AG10803 (cell line): ENCODE measurements at regions not wholly inside any gene's neighbourhood (a gene's known extent, or its start where the extent isn't known, plus 50 kb on each side); places are given as distances from the start of the nearest gene placed in this dataset.

Experiments
- DNase-seq: peaks from one replicate; pipeline ENCODE4 v3.0.0; 2010; ENCODE audit warnings: low read depth
- H3K4me3 ChIP-seq: 2 replicates; pipeline ENCODE4 v1.5.1; 2011; ENCODE audit warnings: mild to moderate bottlenecking, low read length, control low read depth
- TF ChIP-seq, protein P1 (sequence below): conservative IDR thresholded peaks from 2 replicates; pipeline ENCODE4 v1.5.1; 2011; ENCODE audit warnings: mild to moderate bottlenecking, low read length, control low read depth, inconsistent platforms

DNA sequence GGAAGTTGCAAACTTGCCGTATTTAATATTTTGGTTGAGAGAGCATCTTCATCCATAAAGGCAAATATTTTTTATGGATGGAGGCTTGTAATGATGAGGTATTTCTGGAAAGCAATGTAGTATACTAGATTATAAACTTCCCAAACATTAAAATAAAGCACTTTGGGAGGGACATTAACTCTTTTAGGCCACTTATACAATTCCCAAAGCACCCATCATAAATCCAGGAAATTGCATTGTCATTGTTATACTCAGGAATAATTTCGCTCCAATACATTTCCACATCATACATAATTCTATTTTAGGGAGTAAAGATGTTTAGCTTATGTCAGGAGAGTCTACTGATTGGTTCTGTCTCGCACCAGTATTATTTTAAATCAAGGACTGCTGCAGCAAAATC is 212.7 kb upstream of the MKI67 start:
- DNase-seq, result no peak
- TF ChIP-seq, protein P1, sequence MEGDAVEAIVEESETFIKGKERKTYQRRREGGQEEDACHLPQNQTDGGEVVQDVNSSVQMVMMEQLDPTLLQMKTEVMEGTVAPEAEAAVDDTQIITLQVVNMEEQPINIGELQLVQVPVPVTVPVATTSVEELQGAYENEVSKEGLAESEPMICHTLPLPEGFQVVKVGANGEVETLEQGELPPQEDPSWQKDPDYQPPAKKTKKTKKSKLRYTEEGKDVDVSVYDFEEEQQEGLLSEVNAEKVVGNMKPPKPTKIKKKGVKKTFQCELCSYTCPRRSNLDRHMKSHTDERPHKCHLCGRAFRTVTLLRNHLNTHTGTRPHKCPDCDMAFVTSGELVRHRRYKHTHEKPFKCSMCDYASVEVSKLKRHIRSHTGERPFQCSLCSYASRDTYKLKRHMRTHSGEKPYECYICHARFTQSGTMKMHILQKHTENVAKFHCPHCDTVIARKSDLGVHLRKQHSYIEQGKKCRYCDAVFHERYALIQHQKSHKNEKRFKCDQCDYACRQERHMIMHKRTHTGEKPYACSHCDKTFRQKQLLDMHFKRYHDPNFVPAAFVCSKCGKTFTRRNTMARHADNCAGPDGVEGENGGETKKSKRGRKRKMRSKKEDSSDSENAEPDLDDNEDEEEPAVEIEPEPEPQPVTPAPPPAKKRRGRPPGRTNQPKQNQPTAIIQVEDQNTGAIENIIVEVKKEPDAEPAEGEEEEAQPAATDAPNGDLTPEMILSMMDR, result no peak

DNA sequence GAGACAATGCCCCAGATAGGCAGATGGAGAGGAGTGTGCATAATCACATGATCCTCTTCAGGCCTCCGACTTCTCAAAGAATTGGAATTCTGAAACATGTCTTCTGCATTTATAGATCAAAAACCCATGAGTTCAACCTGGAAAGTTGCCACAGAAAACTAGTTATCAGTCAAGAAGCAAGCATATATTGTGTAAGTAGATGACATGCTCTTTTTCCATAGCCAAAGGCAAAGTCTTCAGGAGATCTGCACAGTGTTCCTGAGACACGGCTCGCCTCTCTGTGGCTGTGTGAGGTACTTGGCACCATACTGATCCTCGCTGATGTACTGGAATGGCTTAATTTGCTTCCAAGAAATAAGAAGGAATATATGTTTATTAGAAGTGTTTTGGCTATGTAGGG is 213.5 kb upstream of the MKI67 start:
- H3K4me3 ChIP-seq, result no peak overlapping the region
- no peak for DNase-seq
- TF ChIP-seq, protein P1, result no peak

More for the DNA sequence above, 212.7 kb upstream of the MKI67 start:
- H3K4me3 ChIP-seq, result no peak overlapping the region

DNA sequence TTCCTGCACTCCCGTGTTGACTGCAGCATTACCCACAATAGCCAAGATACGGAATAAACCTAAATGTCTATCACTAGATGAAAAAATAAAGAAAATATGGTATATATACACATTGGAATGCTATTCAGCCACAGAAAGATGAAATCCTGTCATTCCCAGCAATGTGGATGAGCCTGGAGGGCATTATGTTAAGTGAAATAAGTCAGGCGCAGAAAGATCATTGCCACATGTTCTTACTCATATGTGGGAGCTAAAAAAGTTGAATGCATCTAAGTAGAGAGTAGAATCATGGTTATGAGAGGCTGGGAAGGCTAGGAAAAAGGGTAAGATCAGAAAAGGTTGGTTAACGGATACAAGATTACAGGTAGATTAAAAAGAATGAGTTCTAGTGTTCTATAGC is 219.1 kb upstream of the MKI67 start:
- no peak for DNase-seq

DNA sequence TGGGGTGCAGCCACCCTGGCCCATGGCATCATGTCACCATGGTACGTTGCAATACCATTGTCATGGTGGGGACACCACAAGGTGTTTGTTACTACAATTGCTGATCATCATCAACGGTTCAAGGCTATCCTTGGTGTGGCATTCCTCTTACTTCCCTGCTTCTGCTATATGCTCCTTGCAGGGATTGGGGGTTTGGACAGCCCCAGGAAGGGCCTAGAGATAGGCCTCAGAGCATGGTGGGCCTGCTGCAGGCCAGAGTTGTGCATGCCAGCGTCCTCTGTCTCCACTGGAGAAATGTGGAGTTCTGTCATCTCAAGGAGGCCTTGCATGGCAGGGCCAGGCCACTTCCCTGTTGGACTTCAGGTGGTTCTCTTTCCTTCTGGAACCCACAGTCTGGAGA is 234.6 kb upstream of the MKI67 start:
- H3K4me3 ChIP-seq, result no peak overlapping the region
- TF ChIP-seq, protein P1, result no peak
- DNase-seq, result no peak

More for the DNA sequence above, 219.1 kb upstream of the MKI67 start:
- no peak overlapping the region for H3K4me3 ChIP-seq
- TF ChIP-seq, protein P1, result no peak

DNA sequence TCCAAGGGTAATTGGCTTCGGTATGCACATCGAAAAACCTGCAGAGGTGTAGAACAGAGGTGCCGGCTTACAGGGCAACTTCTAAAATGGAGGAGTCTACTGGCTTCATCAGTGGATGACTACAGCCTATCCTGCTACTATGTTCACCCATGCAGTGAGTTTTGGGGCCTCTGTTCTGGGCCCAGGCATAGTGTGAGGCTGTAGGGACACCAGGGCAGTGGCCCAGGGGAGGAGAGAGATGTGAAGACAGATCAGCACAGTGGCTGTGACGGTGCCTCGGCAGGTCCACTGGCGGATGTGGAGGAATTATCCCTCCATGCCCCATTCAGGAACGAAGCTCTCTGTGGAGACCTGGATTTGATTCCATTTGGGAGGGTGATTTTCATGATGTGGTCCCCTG is 235.3 kb upstream of the MKI67 start:
- TF ChIP-seq, protein P1, result no peak
- no peak overlapping the region for H3K4me3 ChIP-seq
- DNase-seq, result no peak

DNA sequence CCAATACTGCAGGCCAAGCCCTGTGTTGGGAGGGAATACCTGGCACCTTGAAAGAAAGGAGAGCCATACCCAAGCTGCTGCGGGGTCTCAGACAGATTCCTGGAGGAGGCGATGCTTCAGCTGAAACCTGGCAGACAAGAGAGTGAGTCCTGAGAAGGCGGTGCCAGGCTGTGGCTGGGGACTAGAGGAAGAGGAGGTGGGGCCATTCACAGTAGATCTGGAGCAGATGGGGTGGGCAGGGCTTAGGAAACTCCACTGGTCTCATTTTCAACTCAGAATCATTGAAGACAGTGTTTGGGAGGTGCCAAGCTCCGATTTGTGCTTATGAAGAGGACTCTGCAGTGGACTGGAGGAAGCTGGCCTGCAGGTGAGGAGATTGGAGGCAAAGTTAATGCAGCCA is 236.3 kb upstream of the MKI67 start:
- TF ChIP-seq, protein P1, result no peak
- DNase-seq, result no peak
- H3K4me3 ChIP-seq, result no peak overlapping the region

DNA sequence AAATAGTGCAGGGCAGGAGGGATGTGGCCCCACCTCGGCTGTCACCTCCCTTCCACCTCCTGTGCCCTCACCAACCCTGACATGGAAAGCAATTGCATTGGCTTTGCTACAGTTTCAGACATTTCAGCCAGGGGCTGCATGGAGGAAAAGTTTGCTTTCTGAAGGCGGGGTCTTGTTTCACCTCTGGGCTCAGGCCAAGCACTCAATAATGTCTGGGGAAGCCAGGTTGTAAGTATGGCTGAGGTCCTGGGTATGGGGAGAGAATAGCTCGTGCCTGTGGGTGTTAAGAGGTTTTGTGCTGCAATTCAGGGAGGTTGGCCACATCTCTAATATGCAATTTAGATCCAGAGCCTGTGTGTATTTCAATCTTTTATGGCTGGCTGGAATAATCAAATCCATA is 238.4 kb upstream of the MKI67 start:
- no peak overlapping the region for H3K4me3 ChIP-seq
- TF ChIP-seq, protein P1, result no peak
- no peak for DNase-seq
